Upper lobe of left lung (tissue), 6 donors: ENCODE measurements at regions not wholly inside any gene's neighbourhood (a gene's known extent, or its start where the extent isn't known, plus 50 kb on each side); places are given as distances from the start of the nearest gene placed in this dataset.

Source experiments
- ATAC-seq, 2 donors: fragments of 200-7000 bp; cut with Tn5 transposase; one replicate each; pipeline ENCODE4 v1.9.1; 2022; ENCODE audit warnings: mild to moderate bottlenecking in 2 of 2, moderate library complexity in 2 of 2; ENCODE audit not compliant: low FRiP score in 2 of 2
- DNase-seq, 2 donors: peaks; one replicate each; pipeline ENCODE4 v3.0.0-alpha.2; 2019 to 2020
- H3K27ac ChIP-seq, 4 donors: fragments of 200-600 bp; sonication (generic); one replicate each; pipeline ENCODE4 v1.5.1; 2016 to 2019
- H3K27me3 ChIP-seq, 4 donors: fragments of 200-600 bp; sonication (generic); one replicate each; pipeline ENCODE4 v1.5.1; 2017 to 2019
- H3K36me3 ChIP-seq, 4 donors: fragments of 200-600 bp; sonication (generic); one replicate each; pipeline ENCODE4 v1.5.1; 2016 to 2019
- H3K4me1 ChIP-seq, 4 donors: fragments of 200-600 bp; sonication (generic); one replicate each; pipeline ENCODE4 v1.5.1; 2018 to 2019
- H3K4me3 ChIP-seq, 4 donors: fragments of 200-600 bp; sonication (generic); one replicate each; pipeline ENCODE4 v1.5.1; 2017 to 2019; ENCODE audit warnings: mild to moderate bottlenecking in 2 of 4, moderate library complexity in 1 of 4
- H3K9me3 ChIP-seq, 4 donors: fragments of 200-600 bp; sonication (generic); one replicate each; pipeline ENCODE4 v1.5.1; 2018 to 2019
- CTCF ChIP-seq, 6 experiments: fragments of 450-650 bp in 4 of 6; fragments of 200-600 bp in 2 of 6; sonication (generic) in 2 of 6; IDR thresholded peaks; one replicate each; pipeline ENCODE4 v1.5.1; 2016 to 2019; ENCODE audit warnings: antibody characterized with exemption in 6 of 6
- EP300 ChIP-seq, 4 donors: sonication (generic); formaldehyde crosslinking; IDR thresholded peaks; one replicate each; pipeline ENCODE4 v1.5.1; 2017; ENCODE audit warnings: antibody characterized with exemption in 4 of 4, control low read depth in 2 of 4
- POLR2A ChIP-seq, 4 donors: fragments of 450-650 bp; IDR thresholded peaks; one replicate each; pipeline ENCODE4 v1.5.1; 2016 to 2017; ENCODE audit warnings: antibody characterized with exemption in 4 of 4, mild to moderate bottlenecking in 2 of 4
- POLR2AphosphoS5 ChIP-seq, 2 donors: sonication (generic); formaldehyde crosslinking; IDR thresholded peaks; one replicate each; pipeline ENCODE4 v1.5.1; 2017; ENCODE audit warnings: antibody characterized with exemption in 2 of 2
- WGBS, 2 donors: methylation state at CpG; one replicate each; pipeline ENCODE4 v1.1.5; 2017 to 2018; 5-methylcytosine and 5-hydroxymethylcytosine counted together
- donor health status: DM: no; HTN: no; CAD: no; lungs with moderate emphysema.
- donor health status: DM: no; HTN: yes; CAD: no; lungs with severe emphysema.

GRCh38 chr2:106607371-106607770, 120.2 kb downstream of the CD8B2 start:
- TF ChIP-seq CTCF (IDR thresholded peaks at IDR 0.05) = no peak
- no peak for TF ChIP-seq POLR2A (IDR thresholded peaks at IDR 0.05)
- no peak for TF ChIP-seq POLR2AphosphoS5 (IDR thresholded peaks at IDR 0.05)
- no peak for TF ChIP-seq EP300 (IDR thresholded peaks at IDR 0.05)
- ATAC-seq = no peak
- WGBS, 2 donors = 88 to 100% methylated on average over 1 of the region's 1 CpG

GRCh38 chr2:106609780-106610179, 122.6 kb downstream of the CD8B2 start:
- Histone ChIP-seq H3K9me3 (peaks cover 0 to 6% (median 0%) of the 10 kb centered on the region in 4 donors), H3K36me3 (no peaks in the 10 kb centered on the region), H3K4me1 (no peaks in the 10 kb centered on the region), H3K27me3 (no peaks in the 10 kb centered on the region), H3K27ac (no peak overlapping the region), H3K4me3 (no peak overlapping the region)
- DNase-seq (no peak), ATAC-seq (no peak)
- TF ChIP-seq POLR2A (IDR thresholded peaks at IDR 0.05) (no peak), CTCF (IDR thresholded peaks at IDR 0.05) (no peak), POLR2AphosphoS5 (IDR thresholded peaks at IDR 0.05) (no peak), EP300 (IDR thresholded peaks at IDR 0.05) (no peak)
- 65 to 70% methylated on average over 2 of the region's 2 CpGs for WGBS, 2 donors

More at GRCh38 chr2:106607371-106607770, 120.2 kb downstream of the CD8B2 start:
- H3K27ac ChIP-seq = no peak overlapping the region
- no peak for DNase-seq
- no peaks in the 10 kb centered on the region for H3K9me3 ChIP-seq
- H3K27me3 ChIP-seq = no peaks in the 10 kb centered on the region
- no peaks in the 10 kb centered on the region for H3K36me3 ChIP-seq
- H3K4me3 ChIP-seq = no peak overlapping the region
- no peaks in the 10 kb centered on the region for H3K4me1 ChIP-seq

- no peak for DNase-seq
- H3K36me3 ChIP-seq = no peaks in the 10 kb centered on the region
- peaks cover 0 to 6% (median 0%) of the 10 kb centered on the region in 4 donors for H3K9me3 ChIP-seq
- no peak for ATAC-seq
- H3K27ac ChIP-seq = no peak overlapping the region
- no peak overlapping the region for H3K4me3 ChIP-seq
- TF ChIP-seq POLR2A (IDR thresholded peaks at IDR 0.05) = no peak
- TF ChIP-seq CTCF (IDR thresholded peaks at IDR 0.05) = no peak
- no peak for TF ChIP-seq EP300 (IDR thresholded peaks at IDR 0.05)
- no peak for TF ChIP-seq POLR2AphosphoS5 (IDR thresholded peaks at IDR 0.05)
- H3K4me1 ChIP-seq = no peaks in the 10 kb centered on the region
- WGBS, 2 donors = 52 to 54% methylated on average over 5 of the region's 5 CpGs
- H3K27me3 ChIP-seq = no peaks in the 10 kb centered on the region
These were observed 127.5 kb downstream of the CD8B2 start for GRCh38 chr2:106614511-106615291.

- no peaks in the 10 kb centered on the region for H3K4me1 ChIP-seq
- no peaks in the 10 kb centered on the region for H3K27me3 ChIP-seq
- no peaks in the 10 kb centered on the region for H3K36me3 ChIP-seq
- TF ChIP-seq POLR2AphosphoS5 (IDR thresholded peaks at IDR 0.05) = no peak
- TF ChIP-seq CTCF (IDR thresholded peaks at IDR 0.05) = no peak
- TF ChIP-seq POLR2A (IDR thresholded peaks at IDR 0.05) = no peak
- no peak for TF ChIP-seq EP300 (IDR thresholded peaks at IDR 0.05)
- ATAC-seq (no peak), DNase-seq (no peak)
- H3K4me3 ChIP-seq = no peak overlapping the region
- no peaks in the 10 kb centered on the region for H3K9me3 ChIP-seq
- no peak overlapping the region for H3K27ac ChIP-seq
- 71 to 76% methylated on average over 3 of the region's 3 CpGs for WGBS, 2 donors
These were observed 131.4 kb downstream of the CD8B2 start for GRCh38 chr2:106618614-106619013.

- Histone ChIP-seq H3K9me3 (peaks cover 0 to 9% (median 4%) of the 10 kb centered on the region in 4 donors), H3K27ac (no peak overlapping the region), H3K4me3 (no peak overlapping the region), H3K4me1 (no peaks in the 10 kb centered on the region), H3K27me3 (no peaks in the 10 kb centered on the region), H3K36me3 (no peaks in the 10 kb centered on the region)
- TF ChIP-seq CTCF (IDR thresholded peaks at IDR 0.05) (no peak), POLR2AphosphoS5 (IDR thresholded peaks at IDR 0.05) (no peak), EP300 (IDR thresholded peaks at IDR 0.05) (no peak), POLR2A (IDR thresholded peaks at IDR 0.05) (no peak)
- WGBS, 2 donors = 79 to 88% methylated on average over 2 of the region's 2 CpGs
- no peak for ATAC-seq
- no peak for DNase-seq
These were observed 136.3 kb downstream of the CD8B2 start for GRCh38 chr2:106623456-106623855.
